GM12864 (cell line): ENCODE measurements at regions not wholly inside any gene's neighbourhood (a gene's known extent, or its start where the extent isn't known, plus 50 kb on each side); places are given as distances from the start of the nearest gene placed in this dataset.
"Not testable (repeated sequence)": the region's sequence is repeated elsewhere in the genome, so short reads cannot be mapped to it uniquely, and the experiment has no call there.

Source experiments
- DNase-seq: peaks from one replicate; pipeline ENCODE4 v3.0.0-alpha.2; 2011; ENCODE audit warnings: low read depth
- H3K4me3 ChIP-seq: 2 replicates; pipeline ENCODE4 v1.5.1; 2011; ENCODE audit warnings: mild to moderate bottlenecking, low read depth, low read length, control low read depth
- TF ChIP-seq, protein P1 (sequence below): IDR thresholded peaks from 2 replicates; pipeline ENCODE4 v1.5.1; 2011; ENCODE audit warnings: low read depth, mild to moderate bottlenecking, moderate library complexity, low read length, control low read depth, inconsistent platforms; ENCODE audit errors: missing control alignments

DNA sequence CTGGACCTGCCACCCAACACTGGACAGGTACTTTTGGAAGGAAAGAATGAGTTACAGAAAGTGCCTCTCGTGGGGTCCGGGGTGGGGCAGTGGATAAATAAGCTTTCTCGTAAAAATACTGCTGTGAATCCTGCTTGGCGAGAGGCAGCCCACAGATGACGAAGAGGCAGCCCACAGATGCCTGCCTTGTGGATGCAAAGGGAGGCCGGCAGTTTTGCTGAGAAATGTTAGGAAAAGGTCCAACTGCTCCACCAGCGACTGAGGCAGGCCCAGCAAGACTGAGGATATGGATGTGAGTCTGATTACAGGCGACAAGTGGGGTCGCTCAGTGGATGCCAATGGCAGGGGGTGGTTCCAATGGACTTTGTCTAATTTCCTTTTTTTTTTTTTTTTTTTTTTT is 79.1 kb upstream of the PPP1R26 start:
- H3K4me3 ChIP-seq: no peak overlapping the region
- TF ChIP-seq, protein P1, sequence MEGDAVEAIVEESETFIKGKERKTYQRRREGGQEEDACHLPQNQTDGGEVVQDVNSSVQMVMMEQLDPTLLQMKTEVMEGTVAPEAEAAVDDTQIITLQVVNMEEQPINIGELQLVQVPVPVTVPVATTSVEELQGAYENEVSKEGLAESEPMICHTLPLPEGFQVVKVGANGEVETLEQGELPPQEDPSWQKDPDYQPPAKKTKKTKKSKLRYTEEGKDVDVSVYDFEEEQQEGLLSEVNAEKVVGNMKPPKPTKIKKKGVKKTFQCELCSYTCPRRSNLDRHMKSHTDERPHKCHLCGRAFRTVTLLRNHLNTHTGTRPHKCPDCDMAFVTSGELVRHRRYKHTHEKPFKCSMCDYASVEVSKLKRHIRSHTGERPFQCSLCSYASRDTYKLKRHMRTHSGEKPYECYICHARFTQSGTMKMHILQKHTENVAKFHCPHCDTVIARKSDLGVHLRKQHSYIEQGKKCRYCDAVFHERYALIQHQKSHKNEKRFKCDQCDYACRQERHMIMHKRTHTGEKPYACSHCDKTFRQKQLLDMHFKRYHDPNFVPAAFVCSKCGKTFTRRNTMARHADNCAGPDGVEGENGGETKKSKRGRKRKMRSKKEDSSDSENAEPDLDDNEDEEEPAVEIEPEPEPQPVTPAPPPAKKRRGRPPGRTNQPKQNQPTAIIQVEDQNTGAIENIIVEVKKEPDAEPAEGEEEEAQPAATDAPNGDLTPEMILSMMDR: no peak
- DNase-seq: no peak

DNA sequence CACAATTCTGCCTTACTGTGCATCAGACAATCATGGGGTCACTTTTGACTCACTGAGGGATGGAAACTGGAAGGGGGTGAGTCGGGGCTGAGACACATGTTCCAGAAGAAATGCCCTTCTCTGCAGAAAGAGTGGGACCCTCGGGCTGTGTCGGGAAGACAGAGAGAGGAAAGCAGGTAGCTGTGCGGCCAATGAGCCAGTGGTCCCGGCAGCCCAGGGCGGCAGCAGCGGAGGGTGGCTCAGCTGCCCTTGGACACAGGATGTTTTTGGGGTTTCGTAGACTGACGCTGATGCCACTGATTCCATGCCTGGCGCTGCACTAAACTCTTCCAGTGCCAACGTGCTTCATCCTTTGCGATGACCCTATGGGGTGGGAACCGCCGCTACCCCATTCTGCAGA is 78.4 kb upstream of the PPP1R26 start:
- no peak overlapping the region for H3K4me3 ChIP-seq
- no peak for DNase-seq
- TF ChIP-seq, protein P1: no peak

GRCh38 chr9:135402048-135402738 is 77.4 kb upstream of the PPP1R26 start:
- TF ChIP-seq, protein P1: no peak
- DNase-seq: no peak

DNA sequence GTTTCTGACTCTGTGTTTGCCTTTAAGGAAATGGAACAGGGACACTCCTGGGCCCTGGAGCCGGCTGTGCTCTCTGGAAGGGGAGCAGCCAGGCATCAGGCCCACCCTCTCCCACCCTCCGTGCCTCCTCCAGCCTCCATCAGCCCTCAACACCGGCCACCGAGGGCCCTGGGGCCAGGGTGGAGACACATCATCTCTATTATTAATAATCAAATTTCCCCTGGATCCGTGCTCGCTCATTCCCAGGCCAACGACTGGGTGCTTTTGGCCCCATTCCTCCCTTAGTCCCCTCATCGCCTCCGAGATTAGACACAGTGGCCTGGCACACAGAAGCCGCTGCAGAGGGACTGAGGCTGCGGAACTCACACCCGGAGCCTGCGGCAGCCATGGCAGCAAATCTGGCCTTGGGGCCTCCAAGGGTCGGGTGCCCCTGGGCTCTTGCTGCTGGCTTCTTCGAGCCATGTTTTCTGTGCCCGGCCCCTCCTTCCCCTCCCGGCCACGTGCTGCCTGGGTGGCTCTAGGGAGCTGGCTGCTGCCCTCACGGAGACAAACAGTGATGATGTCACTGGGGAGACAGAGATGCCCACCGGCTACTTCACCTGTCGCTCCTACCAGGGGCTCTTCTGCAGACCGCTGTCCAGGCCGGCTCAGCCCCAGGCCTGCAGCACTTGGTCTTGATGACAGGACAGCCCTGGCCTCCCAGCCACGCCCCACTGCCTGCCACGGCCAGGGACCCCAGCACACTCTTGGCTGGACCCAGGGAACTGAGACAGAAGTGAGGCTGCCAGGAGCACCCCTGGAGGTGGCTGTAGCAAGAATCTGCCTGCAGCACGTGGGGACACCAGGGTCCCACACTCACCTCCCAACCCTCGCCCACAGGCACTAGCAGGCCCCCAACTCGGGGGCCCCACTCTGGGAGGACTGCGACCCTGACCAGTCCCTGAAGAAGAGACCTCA is 76.6 kb upstream of the PPP1R26 start:
- TF ChIP-seq, protein P1: no peak
- no peak for DNase-seq
- no peak overlapping the region for H3K4me3 ChIP-seq

More at GRCh38 chr9:135402048-135402738, 77.4 kb upstream of the PPP1R26 start:
- no peak overlapping the region for H3K4me3 ChIP-seq

- no peak overlapping the region for H3K4me3 ChIP-seq
- no peak for DNase-seq
- TF ChIP-seq, protein P1: no peak
Measured at GRCh38 chr9:135403733-135404450, 75.7 kb upstream of the PPP1R26 start.

GRCh38 chr9:135404451-135405144 is 75.0 kb upstream of the PPP1R26 start:
- DNase-seq: no peak
- TF ChIP-seq, protein P1: no peak
- H3K4me3 ChIP-seq: no peak overlapping the region

- H3K4me3 ChIP-seq, DNase-seq: not testable (repeated sequence)
Measured at GRCh38 chr9:135405145-135405464, 74.5 kb upstream of the PPP1R26 start.
